22Rv1 (cell line): ENCODE measurements at regions not wholly inside any gene's neighbourhood (a gene's known extent, or its start where the extent isn't known, plus 50 kb on each side); places are given as distances from the start of the nearest gene placed in this dataset.

Experiments used
- CTCF ChIP-seq: fragments of 450-650 bp; IDR thresholded peaks from 2 replicates; pipeline ENCODE4 v1.5.1; 2017; ENCODE audit warnings: mild to moderate bottlenecking
- ZFX ChIP-seq: fragments of 450-650 bp; IDR thresholded peaks from 2 replicates; pipeline ENCODE4 v1.6.1; 2017; ENCODE audit warnings: antibody characterized with exemption, borderline replicate concordance

- TF ChIP-seq CTCF = no peak
- TF ChIP-seq ZFX = no peak
Observed at GRCh38 chr6:9614778-9615177, 800.1 kb downstream of the TFAP2A start.
